CD14-positive monocyte (primary cell): ENCODE measurements at regions not wholly inside any gene's neighbourhood (a gene's known extent, or its start where the extent isn't known, plus 50 kb on each side); places are given as distances from the start of the nearest gene placed in this dataset.
A peak's percentile ranks its signal among the peaks of the same experiment; 100 is the strongest.

ENCODE experiments used
- DNase-seq, 3 donors: peaks; one replicate each; pipeline ENCODE4 v3.0.0-alpha.2; 2011 to 2022
- H2AFZ ChIP-seq: 2 replicates; pipeline ENCODE4 v1.6.0; 2012; ENCODE audit warnings: mild to moderate bottlenecking, low read depth, low read length, inconsistent platforms; ENCODE audit not compliant: insufficient read depth, poor library complexity, severe bottlenecking
- H3K27ac ChIP-seq, 2 donors: 1 replicate in 1 of 2; 2 replicates in 1 of 2; pipeline ENCODE4 v1.5.1; 2012 to 2013; ENCODE audit warnings: low read length in 2 of 2, control low read depth in 1 of 2, inconsistent platforms in 1 of 2, low read depth in 1 of 2, mild to moderate bottlenecking in 1 of 2
- H3K27me3 ChIP-seq, 2 donors: one replicate each; pipeline versions ENCODE4 v1.6.0 to v1.6.1; 2011 to 2013; ENCODE audit warnings: low read length in 2 of 2; ENCODE audit not compliant: control insufficient read depth in 2 of 2, insufficient read depth in 2 of 2
- H3K36me3 ChIP-seq, 2 donors: replicated peaks in 1 of 2; 1 replicate in 1 of 2; 2 replicates in 1 of 2; pipeline versions ENCODE4 v1.5.1 to v1.6.1; 2012 to 2013; ENCODE audit warnings: low read length in 2 of 2, control low read depth in 1 of 2, inconsistent platforms in 1 of 2, mild to moderate bottlenecking in 1 of 2; ENCODE audit not compliant: insufficient read depth in 2 of 2, control insufficient read depth in 1 of 2
- H3K4me1 ChIP-seq, 2 donors: 1 replicate in 1 of 2; 2 replicates in 1 of 2; pipeline versions ENCODE4 v1.5.1 to v1.6.1; 2012 to 2013; ENCODE audit warnings: low read length in 2 of 2, control low read depth in 1 of 2, inconsistent platforms in 1 of 2, mild to moderate bottlenecking in 1 of 2, moderate library complexity in 1 of 2; ENCODE audit not compliant: insufficient read depth in 2 of 2, control insufficient read depth in 1 of 2
- H3K4me2 ChIP-seq: replicated peaks from 2 replicates; pipeline ENCODE3; 2012; ENCODE audit warnings: low read length, moderate library complexity, mild to moderate bottlenecking; ENCODE audit not compliant: poor library complexity, severe bottlenecking; ENCODE audit errors: extremely low read depth
- H3K4me3 ChIP-seq, 3 experiments: fragments of 200-600 bp in 1 of 3; sonication (generic) in 1 of 3; replicated peaks in 1 of 3; 1 replicate in 2 of 3; 2 replicates in 1 of 3; pipeline ENCODE4 v1.5.1; 2011 to 2013; ENCODE audit warnings: low read length in 3 of 3, mild to moderate bottlenecking in 3 of 3, control low read depth in 2 of 3, low read depth in 2 of 3, inconsistent platforms in 1 of 3, moderate library complexity in 1 of 3
- H3K79me2 ChIP-seq: 2 replicates; pipeline ENCODE4 v1.6.0; 2012; ENCODE audit warnings: mild to moderate bottlenecking, control low read depth, inconsistent platforms, low read length, moderate library complexity; ENCODE audit not compliant: insufficient read depth
- H3K9ac ChIP-seq: 2 replicates; pipeline ENCODE4 v1.6.0; 2017; ENCODE audit warnings: low read length, mild to moderate bottlenecking; ENCODE audit not compliant: insufficient read depth, poor library complexity, severe bottlenecking
- H3K9me3 ChIP-seq, 2 donors: replicated peaks in 1 of 2; 1 replicate in 1 of 2; 2 replicates in 1 of 2; pipeline versions ENCODE4 v1.5.1 to v1.6.1; 2012 to 2013; ENCODE audit warnings: low read length in 2 of 2, control low read depth in 1 of 2; ENCODE audit not compliant: control insufficient read depth in 1 of 2, insufficient read depth in 1 of 2
- H4K20me1 ChIP-seq: 2 replicates; pipeline ENCODE4 v1.6.0; 2012; ENCODE audit warnings: mild to moderate bottlenecking, low read length, control low read depth, moderate library complexity; ENCODE audit not compliant: insufficient read depth
- H3K27ac Mint-ChIP-seq, 7 donors: one replicate each; pipeline ENCODE4 v1.8.0; 2020; ENCODE audit warnings: mild to moderate bottlenecking in 7 of 7, mixed read lengths in 7 of 7, moderate library complexity in 6 of 7, inconsistent platforms in 2 of 7
- H3K27me3 Mint-ChIP-seq, 3 donors: one replicate each; pipeline ENCODE4 v1.8.0; 2021 to 2022; ENCODE audit warnings: low read depth in 3 of 3, mild to moderate bottlenecking in 3 of 3, mixed read lengths in 3 of 3, moderate library complexity in 3 of 3, inconsistent platforms in 1 of 3
- H3K36me3 Mint-ChIP-seq, 2 donors: one replicate each; pipeline ENCODE4 v1.8.0; 2020; ENCODE audit warnings: mixed read lengths in 2 of 2, inconsistent platforms in 1 of 2, mild to moderate bottlenecking in 1 of 2
- H3K4me1 Mint-ChIP-seq: one replicate; pipeline ENCODE4 v1.8.0; 2020; ENCODE audit warnings: mild to moderate bottlenecking, mixed read lengths
- H3K4me3 Mint-ChIP-seq, 2 donors: one replicate each; pipeline ENCODE4 v1.8.0; 2020; ENCODE audit warnings: mild to moderate bottlenecking in 2 of 2, mixed read lengths in 2 of 2, moderate library complexity in 1 of 2
- H3K9me3 Mint-ChIP-seq, 7 donors: one replicate each; pipeline ENCODE4 v1.8.0; 2020 to 2022; ENCODE audit warnings: mixed read lengths in 7 of 7, mild to moderate bottlenecking in 6 of 7, moderate library complexity in 6 of 7, inconsistent platforms in 2 of 7
- WGBS: methylation state at CpG from one replicate; pipeline ENCODE4 v1.1.5; 2013; ENCODE audit warnings: missing lambda C conversion rate; ENCODE audit not compliant: insufficient coverage; 5-methylcytosine and 5-hydroxymethylcytosine counted together
- intact Hi-C, 2 donors: fragments of 100-400 bp; cut with micrococcal nuclease; formaldehyde crosslinking; loops; one replicate each; pipeline versions ENCODE4 v1.15.0 to v1.15.1; 2023
- TF ChIP-seq, protein P1 (sequence below): fragments of 200-600 bp; IDR thresholded peaks from one replicate; pipeline ENCODE4 v1.8.0; 2022; ENCODE audit warnings: antibody characterized with exemption, mild to moderate bottlenecking

GRCh38 chr5:74199005-74199404 lies 441.5 kb downstream of the ENC1 start:
- H2AFZ ChIP-seq = peak overlapping the region; percentile 6
- no peak overlapping the region for H3K4me3 Mint-ChIP-seq
- TF ChIP-seq, protein P1, sequence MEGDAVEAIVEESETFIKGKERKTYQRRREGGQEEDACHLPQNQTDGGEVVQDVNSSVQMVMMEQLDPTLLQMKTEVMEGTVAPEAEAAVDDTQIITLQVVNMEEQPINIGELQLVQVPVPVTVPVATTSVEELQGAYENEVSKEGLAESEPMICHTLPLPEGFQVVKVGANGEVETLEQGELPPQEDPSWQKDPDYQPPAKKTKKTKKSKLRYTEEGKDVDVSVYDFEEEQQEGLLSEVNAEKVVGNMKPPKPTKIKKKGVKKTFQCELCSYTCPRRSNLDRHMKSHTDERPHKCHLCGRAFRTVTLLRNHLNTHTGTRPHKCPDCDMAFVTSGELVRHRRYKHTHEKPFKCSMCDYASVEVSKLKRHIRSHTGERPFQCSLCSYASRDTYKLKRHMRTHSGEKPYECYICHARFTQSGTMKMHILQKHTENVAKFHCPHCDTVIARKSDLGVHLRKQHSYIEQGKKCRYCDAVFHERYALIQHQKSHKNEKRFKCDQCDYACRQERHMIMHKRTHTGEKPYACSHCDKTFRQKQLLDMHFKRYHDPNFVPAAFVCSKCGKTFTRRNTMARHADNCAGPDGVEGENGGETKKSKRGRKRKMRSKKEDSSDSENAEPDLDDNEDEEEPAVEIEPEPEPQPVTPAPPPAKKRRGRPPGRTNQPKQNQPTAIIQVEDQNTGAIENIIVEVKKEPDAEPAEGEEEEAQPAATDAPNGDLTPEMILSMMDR = no peak
- H3K79me2 ChIP-seq = no peaks in the 10 kb centered on the region
- WGBS = 0% methylated on average over 1 of the region's 2 CpGs
- no peaks in the 10 kb centered on the region for H3K36me3 ChIP-seq
- no peak overlapping the region for H3K4me3 ChIP-seq
- no peak overlapping the region for H3K27ac ChIP-seq
- H3K4me1 ChIP-seq = peaks cover 8 to 10% of the 10 kb centered on the region in 2 donors
- H3K27ac Mint-ChIP-seq = no peak overlapping the region
- no peak overlapping the region for H3K9ac ChIP-seq
- H3K36me3 Mint-ChIP-seq = no peaks in the 10 kb centered on the region
- no peak overlapping the region for H3K4me2 ChIP-seq
- peaks cover 0 to 4% (median 0%) of the 10 kb centered on the region in 7 donors for H3K9me3 Mint-ChIP-seq
- H3K9me3 ChIP-seq = no peaks in the 10 kb centered on the region
- no peaks in the 10 kb centered on the region for H3K27me3 ChIP-seq
- DNase-seq = no peak
- no peaks in the 10 kb centered on the region for H4K20me1 ChIP-seq
- peaks cover 1 to 5% (median 2%) of the 10 kb centered on the region in 3 donors for H3K27me3 Mint-ChIP-seq
- peaks cover 22% of the 10 kb centered on the region for H3K4me1 Mint-ChIP-seq
- intact Hi-C loops = no loop called here

- H4K20me1 ChIP-seq = no peaks in the 10 kb centered on the region
- H3K4me1 ChIP-seq = peaks cover 8 to 10% of the 10 kb centered on the region in 2 donors
- H3K36me3 Mint-ChIP-seq = no peaks in the 10 kb centered on the region
- H3K4me2 ChIP-seq = no peak overlapping the region
- H3K27ac Mint-ChIP-seq = no peak overlapping the region
- TF ChIP-seq, protein P1 = no peak
- intact Hi-C loops = no loop called here
- H3K4me1 Mint-ChIP-seq = peaks cover 22% of the 10 kb centered on the region
- H3K4me3 Mint-ChIP-seq = no peak overlapping the region
- peaks cover 1 to 5% (median 2%) of the 10 kb centered on the region in 3 donors for H3K27me3 Mint-ChIP-seq
- no peak for DNase-seq
- no peaks in the 10 kb centered on the region for H3K79me2 ChIP-seq
- H3K9ac ChIP-seq = no peak overlapping the region
- H3K4me3 ChIP-seq = no peak overlapping the region
- no peak overlapping the region for H3K27ac ChIP-seq
- H3K9me3 Mint-ChIP-seq = peaks cover 0 to 4% (median 0%) of the 10 kb centered on the region in 7 donors
- H3K9me3 ChIP-seq = no peaks in the 10 kb centered on the region
- WGBS = no CpG with 5 or more reads among the region's 2 CpGs
- no peaks in the 10 kb centered on the region for H3K36me3 ChIP-seq
- H3K27me3 ChIP-seq = no peaks in the 10 kb centered on the region
- no peak overlapping the region for H2AFZ ChIP-seq
Observed at GRCh38 chr5:74198156-74198555, 442.4 kb downstream of the ENC1 start.
